ENCODE measurements at regions not wholly inside any gene's neighbourhood (a gene's known extent, or its start where the extent isn't known, plus 50 kb on each side); places are given as distances from the start of the nearest gene placed in this dataset.

- Histone ChIP-seq H3K4me2 (ENCODE audit: insufficient read depth, low read length) (no peak overlapping the region), H3K79me2 (ENCODE audit: control insufficient read depth, insufficient read depth, low read length) (no peaks in the 10 kb centered on the region), H4K20me1 (replicated peaks; ENCODE audit: control insufficient read depth, insufficient read depth, low read length) (no peaks in the 10 kb centered on the region), H3K4me3 (no peak overlapping the region), H3K9me3 (replicated peaks; ENCODE audit: control insufficient read depth, insufficient read depth, low read depth, low read length) (no peaks in the 10 kb centered on the region), H2AFZ (ENCODE audit: low read depth, low read length) (no peak overlapping the region), H3K9ac (ENCODE audit: insufficient read depth in 1 of 2, low read depth in 2 of 2, low read length in 2 of 2) (no peak overlapping the region), H3K9me1 (ENCODE audit: control insufficient read depth, insufficient read depth, low read length) (no peaks in the 10 kb centered on the region), H3K27ac (ENCODE audit: extremely low read depth, low read depth, low read length) (no peak overlapping the region), H3K36me3 (ENCODE audit: control insufficient read depth, insufficient read depth, low read length) (no peaks in the 10 kb centered on the region), H3K27me3 (ENCODE audit: control insufficient read depth in 2 of 2, insufficient read depth in 2 of 2, low read length in 2 of 2) (no peaks in the 10 kb centered on the region), H3K4me1 (replicated peaks in 1 of 2; ENCODE audit: control insufficient read depth in 2 of 2, insufficient read depth in 2 of 2, low read length in 2 of 2) (no peaks in the 10 kb centered on the region)
- ChIA-PET CTCF (ENCODE audit: low intra/inter-chr PET ratio) (no interaction called here), POLR2A (no interaction called here)
- in situ Hi-C loops (cut with MboI), result no loop called here
- intact Hi-C loops (cut with micrococcal nuclease), result no loop called here
- FAIRE-seq (no peak), DNase-seq (ENCODE audit: extremely low read depth in 1 of 4, low spot score in 3 of 4) (no peak), ATAC-seq (no peak)
- BruUV-seq (replicated peaks), result no TSS peak
- no peak for TF ChIP-seq ZBTB26 (CRISPR knock-in tag; IDR thresholded peaks at IDR 0.05)
- no peak for TF ChIP-seq RFX7 (CRISPR knock-in tag; IDR thresholded peaks at IDR 0.05)
- no peak for TF ChIP-seq ZNF232 (CRISPR knock-in tag; IDR thresholded peaks at IDR 0.05)
- no peak for TF ChIP-seq PURB (CRISPR knock-in tag; IDR thresholded peaks at IDR 0.05; ENCODE audit: low read depth)
- TF ChIP-seq FOXA3 (CRISPR knock-in tag; conservative IDR thresholded peaks at IDR 0.05 in 1 of 2, IDR thresholded peaks at IDR 0.05 in 1 of 2), result no peak
- TF ChIP-seq SIRT6 (IDR thresholded peaks at IDR 0.05; ENCODE audit: low read depth, low read length), result no peak
- no peak for TF ChIP-seq ZNF766 (CRISPR knock-in tag; conservative IDR thresholded peaks at IDR 0.05)
- TF ChIP-seq BRD9 (IDR thresholded peaks at IDR 0.05; ENCODE audit: low read depth, partially characterized antibody), result no peak
- TF ChIP-seq, protein P1, sequence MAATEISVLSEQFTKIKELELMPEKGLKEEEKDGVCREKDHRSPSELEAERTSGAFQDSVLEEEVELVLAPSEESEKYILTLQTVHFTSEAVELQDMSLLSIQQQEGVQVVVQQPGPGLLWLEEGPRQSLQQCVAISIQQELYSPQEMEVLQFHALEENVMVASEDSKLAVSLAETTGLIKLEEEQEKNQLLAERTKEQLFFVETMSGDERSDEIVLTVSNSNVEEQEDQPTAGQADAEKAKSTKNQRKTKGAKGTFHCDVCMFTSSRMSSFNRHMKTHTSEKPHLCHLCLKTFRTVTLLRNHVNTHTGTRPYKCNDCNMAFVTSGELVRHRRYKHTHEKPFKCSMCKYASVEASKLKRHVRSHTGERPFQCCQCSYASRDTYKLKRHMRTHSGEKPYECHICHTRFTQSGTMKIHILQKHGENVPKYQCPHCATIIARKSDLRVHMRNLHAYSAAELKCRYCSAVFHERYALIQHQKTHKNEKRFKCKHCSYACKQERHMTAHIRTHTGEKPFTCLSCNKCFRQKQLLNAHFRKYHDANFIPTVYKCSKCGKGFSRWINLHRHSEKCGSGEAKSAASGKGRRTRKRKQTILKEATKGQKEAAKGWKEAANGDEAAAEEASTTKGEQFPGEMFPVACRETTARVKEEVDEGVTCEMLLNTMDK (IDR thresholded peaks at IDR 0.05; ENCODE audit: borderline replicate concordance, insufficient read depth, low read depth, low read length, poor library complexity, severe bottlenecking), result no peak
- TF ChIP-seq NCOA6 (IDR thresholded peaks at IDR 0.05), result no peak
- no peak for TF ChIP-seq TSHZ1 (CRISPR knock-in tag; IDR thresholded peaks at IDR 0.05)
- TF ChIP-seq NFE2 (IDR thresholded peaks at IDR 0.05; ENCODE audit: low read depth), result no peak
- no peak for TF ChIP-seq NFIC (IDR thresholded peaks at IDR 0.05)
- no peak for TF ChIP-seq ATF7 (IDR thresholded peaks at IDR 0.05)
- TF ChIP-seq YY1 (IDR thresholded peaks at IDR 0.05; ENCODE audit: borderline replicate concordance in 1 of 3, control insufficient read depth in 1 of 3, extremely low read depth in 1 of 3, insufficient read depth in 3 of 3, insufficient read length in 1 of 3, insufficient replicate concordance in 2 of 3, low read depth in 1 of 3, low read length in 2 of 3), result no peak
Measured at GRCh38 chrX:155819525-155819924, 61.6 kb upstream of the VAMP7 start.
